GM21447 (cell line): ENCODE measurements at regions not wholly inside any gene's neighbourhood (a gene's known extent, or its start where the extent isn't known, plus 50 kb on each side); places are given as distances from the start of the nearest gene placed in this dataset.

Experiments
- ATAC-seq: cut with Tn5 transposase; IDR thresholded peaks from one replicate; pipeline ENCODE4 v1.9.1; 2021; ENCODE audit not compliant: unreplicated experiment

GRCh38 chr4:14807856-14808255 lies 194.4 kb upstream of the CPEB2 start:
- no peak for ATAC-seq

DNA sequence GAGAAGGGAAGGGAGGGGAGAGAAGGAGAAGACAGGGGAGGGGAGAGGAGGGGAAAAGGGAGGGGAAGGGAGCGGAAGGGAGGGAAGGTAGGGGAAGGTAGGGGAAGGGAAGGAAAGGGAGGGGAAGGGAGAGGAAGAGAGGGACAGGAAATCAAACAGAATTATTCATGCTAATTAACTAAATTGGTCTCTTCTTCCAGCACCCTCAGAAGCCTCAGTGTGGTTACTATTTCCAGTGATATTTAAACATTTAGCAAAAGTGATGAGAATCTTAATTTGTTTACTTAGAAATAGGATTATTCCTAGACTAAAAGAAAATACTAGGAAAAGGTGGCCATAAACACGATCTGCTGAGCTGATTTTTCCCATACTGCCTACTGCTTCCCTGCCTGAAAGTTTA lies 193.1 kb upstream of the CPEB2 start:
- ATAC-seq, result no peak

- no peak for ATAC-seq
Measured at GRCh38 chr4:14810121-14810520, 192.2 kb upstream of the CPEB2 start.

DNA sequence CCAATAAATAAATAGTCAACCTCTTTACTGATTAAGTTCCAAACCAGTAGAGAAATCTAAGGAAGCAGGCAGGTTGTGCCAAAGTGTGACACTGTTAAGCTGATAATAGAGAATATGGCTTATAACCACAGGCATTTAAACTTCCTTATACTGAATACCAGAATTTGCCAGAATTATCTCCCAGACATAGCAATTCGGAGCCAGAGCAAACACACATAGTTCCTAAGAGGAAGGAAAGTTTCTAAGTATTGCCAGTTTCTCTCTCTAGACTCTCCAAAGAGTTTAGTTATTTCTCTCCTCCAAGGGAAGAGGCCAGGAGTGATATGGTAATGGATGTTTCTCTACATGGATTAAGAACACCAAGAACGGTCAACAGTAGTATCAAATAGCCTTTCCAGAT lies 191.7 kb upstream of the CPEB2 start:
- no peak for ATAC-seq

DNA sequence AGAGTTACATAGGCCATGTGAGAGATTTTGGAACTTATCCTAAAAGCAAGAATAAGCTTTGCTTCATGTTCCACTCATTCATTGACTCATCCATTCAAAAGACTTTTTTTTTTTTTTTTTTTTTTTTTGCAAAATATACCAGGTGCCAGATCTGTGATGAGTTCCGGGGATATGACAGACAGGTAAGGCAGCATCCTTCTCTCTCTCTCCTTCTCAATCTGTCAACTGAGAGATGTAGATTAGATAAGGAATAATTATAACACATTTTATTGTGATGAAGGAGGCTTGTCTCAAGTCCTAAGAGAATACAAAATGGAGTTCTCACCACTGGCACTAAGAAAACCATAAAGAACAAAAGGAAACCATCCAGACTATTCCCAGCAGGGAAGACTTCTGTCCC lies 190.2 kb upstream of the CPEB2 start:
- ATAC-seq, result no peak

DNA sequence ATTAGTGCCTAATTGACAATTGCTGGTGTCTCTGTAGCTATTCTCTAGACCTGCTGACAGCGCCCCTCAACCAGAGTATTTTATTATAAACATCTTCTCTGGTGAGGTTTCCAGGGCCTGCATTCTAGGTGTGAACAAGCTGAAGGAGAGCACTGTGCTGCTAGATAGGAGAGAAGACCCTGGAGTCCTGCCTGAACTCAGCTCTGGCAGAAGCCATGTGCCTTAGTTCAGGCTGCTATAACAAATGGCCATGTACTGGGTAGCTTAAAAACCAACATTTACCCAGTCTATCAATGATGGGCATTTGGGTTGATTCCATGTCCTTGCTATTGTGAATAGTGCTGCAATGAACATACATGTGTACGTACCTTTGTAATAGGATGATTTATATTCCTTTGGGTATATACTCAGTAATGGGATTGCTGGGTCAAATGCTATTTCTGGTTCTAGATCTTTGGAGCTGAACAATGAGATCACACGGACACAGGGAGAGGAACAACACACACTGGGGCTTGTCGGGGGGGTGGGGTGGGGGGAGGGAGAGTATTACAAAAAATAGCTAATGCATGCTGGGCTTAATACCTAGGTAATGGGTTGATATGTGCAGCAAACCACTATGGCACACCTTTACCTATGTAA lies 185.5 kb upstream of the CPEB2 start:
- ATAC-seq, result no peak

- no peak for ATAC-seq
Measured at GRCh38 chr4:14824189-14824588, 178.1 kb upstream of the CPEB2 start.

GRCh38 chr4:14827111-14827510 lies 175.2 kb upstream of the CPEB2 start:
- no peak for ATAC-seq

- no peak for ATAC-seq
Measured at GRCh38 chr4:14829795-14830194, 172.5 kb upstream of the CPEB2 start.

DNA sequence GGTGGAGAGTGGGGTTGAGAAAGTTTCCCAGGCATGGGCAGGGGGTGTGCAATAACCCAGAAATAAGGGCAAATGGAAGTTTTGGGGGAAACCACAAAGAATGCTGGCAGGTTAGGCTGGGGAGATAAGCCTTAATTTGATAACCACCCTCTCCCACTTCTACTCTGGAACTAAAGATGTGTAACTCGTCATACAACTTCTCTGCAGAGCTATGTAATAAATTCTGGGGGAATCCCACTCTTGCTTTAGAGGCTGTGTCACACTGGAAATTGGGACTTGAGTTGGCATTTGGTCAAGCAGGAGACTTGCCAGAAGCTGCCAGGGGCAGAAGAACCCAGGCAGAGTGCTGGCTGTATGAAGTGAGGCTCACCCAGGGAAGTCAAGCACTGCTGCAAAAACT lies 170.9 kb upstream of the CPEB2 start:
- ATAC-seq, result no peak

DNA sequence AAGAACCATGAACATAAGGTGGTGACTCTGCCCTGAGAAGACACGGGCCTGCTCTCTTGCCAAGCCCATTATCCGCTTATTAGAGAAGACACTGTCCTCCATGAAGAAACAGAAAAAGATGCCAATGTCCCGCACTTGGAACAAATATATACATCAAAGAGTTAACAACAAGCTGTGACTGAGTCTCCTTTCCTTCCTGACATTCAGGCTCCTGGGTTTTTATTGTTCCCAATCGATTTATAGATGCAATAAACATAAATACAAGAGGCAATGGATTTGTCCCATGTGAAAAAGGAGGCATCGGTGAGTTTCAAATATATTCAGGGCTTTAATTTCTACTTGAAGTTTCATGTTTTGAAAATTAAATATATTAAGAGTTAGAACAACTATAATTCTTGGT lies 169.2 kb upstream of the CPEB2 start:
- no peak for ATAC-seq

GRCh38 chr4:14834382-14834781 lies 167.9 kb upstream of the CPEB2 start:
- no peak for ATAC-seq

DNA sequence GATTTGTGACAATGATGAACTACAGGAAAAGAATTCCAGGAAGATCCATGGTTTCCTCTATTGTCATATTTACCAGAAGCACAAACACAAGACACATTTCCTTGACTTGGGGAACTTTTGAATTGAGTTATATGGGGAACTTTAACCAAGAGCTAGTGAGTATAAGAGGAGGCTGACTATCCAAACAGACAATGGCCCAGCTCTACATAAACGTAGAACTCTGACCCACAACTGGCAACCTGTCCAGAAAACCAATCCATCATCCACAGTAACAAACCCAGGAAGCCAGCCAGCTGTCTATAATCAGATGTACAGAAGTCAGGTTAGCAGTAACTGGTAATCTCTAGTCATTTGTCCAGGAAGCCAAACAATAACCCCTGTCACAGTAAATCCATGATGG lies 167.0 kb upstream of the CPEB2 start:
- ATAC-seq, result no peak

DNA sequence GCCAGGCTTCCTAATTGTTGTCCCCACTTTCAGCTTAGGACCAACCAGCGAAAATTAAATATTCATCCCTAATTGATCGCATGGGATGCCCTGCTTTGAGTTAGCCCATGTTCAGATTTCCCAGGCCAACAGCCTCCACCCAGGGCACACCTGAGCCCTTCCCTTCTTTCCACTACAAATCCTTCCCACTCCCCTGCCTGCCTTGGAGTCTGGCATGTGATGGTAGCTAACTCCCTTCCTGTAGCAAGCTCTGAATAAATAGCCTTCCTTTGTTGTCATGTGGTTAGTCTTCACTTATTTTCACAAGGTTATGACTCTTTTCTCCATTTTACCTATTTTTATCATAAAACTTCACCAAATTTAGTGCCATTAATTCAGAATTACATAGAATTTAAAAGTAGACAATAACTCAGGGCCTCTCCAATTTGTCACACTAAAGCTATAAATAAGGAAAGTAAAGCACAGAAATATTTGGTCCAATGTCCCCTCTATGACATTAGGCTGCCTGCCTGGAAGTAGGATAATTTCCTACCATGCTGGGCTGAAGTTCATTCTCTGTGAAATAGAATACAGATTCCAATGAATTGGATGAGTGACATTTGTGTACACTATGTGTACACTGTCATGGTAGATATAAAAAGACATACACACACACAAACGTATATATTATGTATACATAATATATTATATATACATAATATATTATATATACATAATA lies 166.4 kb upstream of the CPEB2 start:
- no peak for ATAC-seq

DNA sequence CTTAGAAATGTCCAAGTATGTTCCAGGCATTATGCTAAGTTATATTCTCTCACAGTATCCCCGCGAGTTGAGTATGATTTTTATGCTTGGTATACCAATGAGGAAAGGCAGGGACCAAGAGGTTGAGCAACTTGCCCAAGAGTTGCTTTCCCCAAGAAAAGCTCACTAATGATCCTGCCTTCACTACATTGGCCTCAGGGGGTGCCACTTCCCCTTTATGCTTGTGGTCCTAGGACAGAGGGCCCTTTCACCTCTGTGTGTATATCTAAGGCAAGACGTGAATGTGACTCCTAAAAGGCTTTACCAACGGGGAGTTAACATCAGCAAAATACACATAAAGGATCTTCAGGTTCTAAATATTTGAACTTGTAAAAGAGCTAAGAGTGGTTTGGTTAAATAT lies 164.4 kb upstream of the CPEB2 start:
- no peak for ATAC-seq

DNA sequence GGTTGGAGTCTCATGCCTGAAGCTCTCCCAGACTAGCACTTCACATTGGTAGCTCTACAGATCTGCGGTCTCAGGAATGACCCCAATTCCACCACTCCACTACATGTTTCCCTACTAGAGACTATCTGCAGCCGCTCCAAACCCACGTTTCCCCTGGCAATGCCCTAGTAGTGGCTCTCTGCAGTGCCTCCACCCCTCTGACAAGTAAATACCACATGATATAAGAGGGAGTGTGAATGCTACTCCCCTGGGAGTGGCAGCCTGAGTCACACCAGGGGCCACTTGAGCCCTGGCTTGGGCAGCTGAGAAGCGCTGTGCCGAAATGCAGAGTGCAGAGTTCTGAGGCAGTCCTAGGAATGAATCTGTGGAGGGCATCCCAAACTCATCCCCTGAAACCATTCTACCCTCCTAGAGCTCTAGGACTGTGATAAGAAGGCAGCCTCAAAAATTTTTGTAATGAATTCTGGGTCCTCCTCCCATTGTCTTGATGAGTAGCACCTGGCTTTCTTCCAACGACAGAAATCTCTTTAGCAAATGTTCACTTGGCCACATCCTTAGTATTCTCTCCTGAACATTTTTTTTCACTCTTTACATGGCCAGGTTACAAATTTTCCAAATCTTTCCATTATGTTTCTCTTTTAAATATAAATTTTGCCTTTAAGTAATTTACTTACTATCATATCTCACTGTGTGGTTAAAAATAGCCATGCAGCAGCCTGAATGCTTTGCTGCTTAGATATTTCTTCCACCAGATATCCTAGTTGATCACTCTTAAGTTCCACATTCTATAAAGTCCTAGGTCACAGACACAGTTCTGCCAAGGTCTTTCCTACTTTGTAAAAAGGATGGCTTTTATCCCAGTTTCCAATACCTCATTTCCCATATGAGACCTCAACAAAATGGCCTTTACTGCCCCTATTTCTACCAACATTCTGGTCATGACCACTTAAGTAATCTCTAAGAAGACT lies 160.2 kb upstream of the CPEB2 start:
- ATAC-seq, result no peak

- no peak for ATAC-seq
Measured at GRCh38 chr4:14842964-14843630, 159.2 kb upstream of the CPEB2 start.

DNA sequence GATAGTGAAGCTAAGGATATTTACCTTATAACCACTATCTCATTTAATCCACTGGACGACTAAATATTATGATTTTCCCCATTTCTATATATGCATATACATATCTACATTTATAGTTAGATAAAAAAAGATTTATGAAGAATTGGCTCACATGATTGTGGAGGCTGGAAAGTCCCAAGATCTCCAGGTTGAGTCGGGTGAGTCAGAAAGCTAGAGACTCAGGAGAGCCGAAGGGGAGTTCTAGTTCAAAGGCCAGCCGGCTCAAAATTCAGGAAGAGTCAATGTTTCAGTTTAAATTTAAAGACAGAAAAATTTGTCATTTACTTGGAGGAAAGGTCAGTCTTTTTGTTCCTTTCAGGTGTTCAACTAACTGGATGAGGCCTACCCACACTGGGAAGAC lies 158.2 kb upstream of the CPEB2 start:
- no peak for ATAC-seq

DNA sequence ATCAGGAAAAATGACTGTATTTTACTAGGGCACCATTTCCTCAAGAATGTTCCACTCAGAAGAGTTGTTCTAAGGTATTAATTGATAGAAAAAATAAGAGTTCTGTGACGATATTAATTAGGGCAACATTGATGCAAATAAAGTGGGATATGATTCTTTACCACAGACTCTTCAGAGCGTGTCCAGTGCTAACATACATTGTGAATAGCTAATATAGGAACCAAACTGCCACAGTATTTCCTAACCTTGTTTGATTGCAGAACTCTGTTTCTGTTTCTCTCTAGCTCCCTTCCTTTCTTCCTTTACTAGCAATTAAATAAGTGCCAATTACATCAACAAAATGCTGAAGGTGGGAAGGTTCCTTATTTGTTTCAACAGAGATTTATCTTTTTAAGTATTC lies 154.1 kb upstream of the CPEB2 start:
- no peak for ATAC-seq

GRCh38 chr4:14850455-14851097 lies 151.7 kb upstream of the CPEB2 start:
- ATAC-seq, result no peak
